Chondrocyte (in vitro differentiated cells): ENCODE measurements at regions not wholly inside any gene's neighbourhood (a gene's known extent, or its start where the extent isn't known, plus 50 kb on each side); places are given as distances from the start of the nearest gene placed in this dataset.

Source experiments
- DNase-seq: peaks from one replicate; pipeline ENCODE4 v3.0.0; 2021; ENCODE audit warnings: mixed read lengths, low spot score
- H3K27ac Mint-ChIP-seq: one replicate; pipeline ENCODE4 v1.8.0; 2021; ENCODE audit warnings: mild to moderate bottlenecking, moderate library complexity, mixed read lengths; ENCODE audit not compliant: unreplicated experiment
- H3K27me3 Mint-ChIP-seq: 2 replicates; pipeline ENCODE4 v1.8.0; 2021; ENCODE audit warnings: low read depth, mixed read lengths
- H3K36me3 Mint-ChIP-seq: 2 replicates; pipeline ENCODE4 v1.8.0; 2021; ENCODE audit warnings: low read depth, mixed read lengths
- H3K4me1 Mint-ChIP-seq: 2 replicates; pipeline ENCODE4 v1.8.0; 2021; ENCODE audit warnings: low read depth, mild to moderate bottlenecking, mixed read lengths
- H3K4me3 Mint-ChIP-seq: one replicate; pipeline ENCODE4 v1.8.0; 2021; ENCODE audit warnings: mild to moderate bottlenecking, moderate library complexity, mixed read lengths; ENCODE audit not compliant: unreplicated experiment
- H3K9me3 Mint-ChIP-seq: 2 replicates; pipeline ENCODE4 v1.8.0; 2021; ENCODE audit warnings: low read depth, mixed read lengths
- CTCF ChIP-seq: fragments of 200-600 bp; sonication (generic); IDR thresholded peaks from 2 replicates; pipeline ENCODE4 v1.5.0; 2021; ENCODE audit warnings: antibody characterized with exemption, mild to moderate bottlenecking, moderate library complexity

DNA sequence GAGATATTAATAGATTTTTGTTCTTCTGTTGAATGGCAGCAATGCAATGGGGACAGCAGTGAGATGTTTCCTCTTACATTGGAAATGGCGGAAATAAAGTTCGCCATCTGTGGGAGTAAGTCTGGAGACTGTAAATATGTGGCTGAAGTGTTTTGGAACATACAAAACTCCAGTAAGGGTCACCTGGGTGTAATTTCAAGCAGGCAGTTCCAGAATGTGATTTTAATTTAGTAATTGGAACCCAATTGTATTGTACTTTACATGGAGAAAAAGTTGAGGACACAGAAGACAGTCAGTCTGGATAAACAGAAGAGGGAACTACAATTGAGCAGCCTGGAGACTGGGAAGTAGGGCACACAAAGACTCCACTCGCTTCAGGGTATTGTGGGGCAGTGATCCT is 108.6 kb downstream of the NTMT2 start:
- H3K36me3 Mint-ChIP-seq: no peaks in the 10 kb centered on the region
- no peaks in the 10 kb centered on the region for H3K27me3 Mint-ChIP-seq
- peaks cover 12% of the 10 kb centered on the region for H3K9me3 Mint-ChIP-seq
- DNase-seq: no peak
- H3K4me3 Mint-ChIP-seq: no peak overlapping the region
- no peak overlapping the region for H3K27ac Mint-ChIP-seq
- no peaks in the 10 kb centered on the region for H3K4me1 Mint-ChIP-seq
- TF ChIP-seq CTCF: no peak

- H3K27ac Mint-ChIP-seq: no peak overlapping the region
- DNase-seq: no peak
- no peaks in the 10 kb centered on the region for H3K27me3 Mint-ChIP-seq
- H3K4me1 Mint-ChIP-seq: no peaks in the 10 kb centered on the region
- no peak for TF ChIP-seq CTCF
- no peak overlapping the region for H3K4me3 Mint-ChIP-seq
- no peaks in the 10 kb centered on the region for H3K9me3 Mint-ChIP-seq
- H3K36me3 Mint-ChIP-seq: no peaks in the 10 kb centered on the region
Measured at GRCh38 chr1:170261669-170262068, 115.9 kb downstream of the NTMT2 start.

DNA sequence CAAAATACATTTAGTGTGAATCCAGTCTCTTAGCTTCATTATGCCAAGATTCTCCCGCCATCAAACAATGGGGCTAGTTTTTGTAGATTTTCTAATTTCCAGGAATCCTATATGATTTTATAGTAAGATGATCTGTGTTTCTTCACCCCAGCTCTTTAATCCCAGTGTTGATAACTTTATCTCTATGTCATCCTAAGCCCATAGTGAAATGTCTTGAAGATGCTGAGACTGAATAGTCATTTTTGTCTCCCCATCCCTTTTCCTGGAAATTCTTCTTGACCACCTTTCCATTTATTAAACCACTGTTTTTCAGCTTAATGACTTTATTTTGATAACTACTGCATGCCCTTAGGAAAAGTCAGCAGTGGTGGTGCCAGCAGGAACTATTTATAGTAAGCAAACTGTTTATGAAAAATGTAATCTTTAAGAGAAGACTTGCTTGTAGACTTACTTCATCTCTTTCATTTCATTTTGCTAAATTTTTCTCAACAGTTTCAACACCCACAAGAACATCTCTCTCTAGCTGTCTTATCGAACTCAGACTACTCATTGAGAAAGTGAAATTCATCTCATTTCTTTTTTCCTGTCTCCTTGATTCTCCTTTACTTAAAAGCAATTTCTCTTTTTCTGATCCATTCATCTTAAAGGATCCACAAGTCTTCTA is 116.6 kb downstream of the NTMT2 start:
- no peak overlapping the region for H3K27ac Mint-ChIP-seq
- no peak overlapping the region for H3K4me3 Mint-ChIP-seq
- no peaks in the 10 kb centered on the region for H3K27me3 Mint-ChIP-seq
- TF ChIP-seq CTCF: no peak
- no peaks in the 10 kb centered on the region for H3K36me3 Mint-ChIP-seq
- H3K4me1 Mint-ChIP-seq: no peaks in the 10 kb centered on the region
- DNase-seq: no peak
- no peaks in the 10 kb centered on the region for H3K9me3 Mint-ChIP-seq

DNA sequence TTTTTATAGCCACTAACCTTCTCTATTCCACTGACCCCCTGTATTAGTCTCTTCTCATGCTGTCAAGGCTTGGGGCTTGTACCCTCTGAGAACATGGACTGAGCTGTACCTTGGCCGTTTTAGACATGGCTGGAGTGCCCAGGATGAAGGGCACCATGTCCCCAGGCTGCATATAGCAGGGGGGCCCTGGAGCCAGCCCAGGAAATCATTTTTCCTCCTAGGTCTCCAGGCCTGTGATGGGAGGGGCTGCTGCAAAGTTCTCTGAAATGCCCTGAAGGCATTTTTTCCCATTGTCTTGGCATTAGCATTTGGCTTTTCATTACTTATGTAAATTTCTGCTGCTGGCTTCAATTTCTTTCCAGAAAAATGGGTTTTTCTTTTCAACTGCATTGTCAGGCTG is 119.5 kb downstream of the NTMT2 start:
- no peaks in the 10 kb centered on the region for H3K4me1 Mint-ChIP-seq

DNA sequence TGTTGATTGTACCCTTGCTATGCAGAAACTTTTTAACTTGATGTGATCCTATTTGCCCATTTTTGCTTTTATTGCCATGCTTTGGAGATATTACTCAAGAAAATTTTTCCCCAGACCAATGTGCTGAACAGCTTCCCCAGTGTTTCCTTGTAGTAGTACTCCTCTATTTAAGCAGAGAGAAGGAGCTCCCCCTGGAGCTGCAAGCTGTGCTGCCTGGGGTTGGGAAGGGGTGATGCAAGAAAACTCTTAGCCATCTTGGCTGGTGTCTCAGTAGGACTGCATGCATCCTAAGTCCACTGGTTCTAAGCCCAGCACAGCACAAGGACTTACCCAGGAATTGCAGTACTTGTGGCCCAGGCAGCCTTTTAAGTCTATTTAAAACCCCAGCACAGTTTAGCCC is 121.6 kb downstream of the NTMT2 start:
- no peak for DNase-seq
- H3K4me1 Mint-ChIP-seq: no peaks in the 10 kb centered on the region

More for the DNA sequence above, 119.5 kb downstream of the NTMT2 start:
- Mint-ChIP-seq H3K27ac (no peak overlapping the region), H3K27me3 (no peaks in the 10 kb centered on the region), H3K4me3 (no peak overlapping the region), H3K9me3 (no peaks in the 10 kb centered on the region), H3K36me3 (no peaks in the 10 kb centered on the region)
- no peak for TF ChIP-seq CTCF
- DNase-seq: no peak

More for the DNA sequence above, 121.6 kb downstream of the NTMT2 start:
- no peaks in the 10 kb centered on the region for H3K9me3 Mint-ChIP-seq
- H3K4me3 Mint-ChIP-seq: no peak overlapping the region
- H3K36me3 Mint-ChIP-seq: no peaks in the 10 kb centered on the region
- TF ChIP-seq CTCF: peak; percentile 39
- no peaks in the 10 kb centered on the region for H3K27me3 Mint-ChIP-seq
- no peak overlapping the region for H3K27ac Mint-ChIP-seq
